ENCODE measurements at regions not wholly inside any gene's neighbourhood (a gene's known extent, or its start where the extent isn't known, plus 50 kb on each side); places are given as distances from the start of the nearest gene placed in this dataset.

- H3K27ac ChIP-seq = no peak overlapping the region
- no peaks in the 10 kb centered on the region for H3K27me3 ChIP-seq (replicated peaks; ENCODE audit: insufficient read depth)
- intact Hi-C loops (cut with DNase I) = no loop called here
- 33% methylated on average over 8 of the region's 8 CpGs for WGBS
- no peaks in the 10 kb centered on the region for H3K9me3 ChIP-seq
- no peaks in the 10 kb centered on the region for H3K36me3 ChIP-seq
- no peak overlapping the region for H3K4me3 ChIP-seq
- no peak for DNase-seq (ENCODE audit: low spot score)
- no peaks in the 10 kb centered on the region for H3K4me1 ChIP-seq (replicated peaks)
- TF ChIP-seq POLR2A (IDR thresholded peaks at IDR 0.05) (no peak), POLR2AphosphoS5 (IDR thresholded peaks at IDR 0.05) (no peak)
- TF ChIP-seq, protein P1, sequence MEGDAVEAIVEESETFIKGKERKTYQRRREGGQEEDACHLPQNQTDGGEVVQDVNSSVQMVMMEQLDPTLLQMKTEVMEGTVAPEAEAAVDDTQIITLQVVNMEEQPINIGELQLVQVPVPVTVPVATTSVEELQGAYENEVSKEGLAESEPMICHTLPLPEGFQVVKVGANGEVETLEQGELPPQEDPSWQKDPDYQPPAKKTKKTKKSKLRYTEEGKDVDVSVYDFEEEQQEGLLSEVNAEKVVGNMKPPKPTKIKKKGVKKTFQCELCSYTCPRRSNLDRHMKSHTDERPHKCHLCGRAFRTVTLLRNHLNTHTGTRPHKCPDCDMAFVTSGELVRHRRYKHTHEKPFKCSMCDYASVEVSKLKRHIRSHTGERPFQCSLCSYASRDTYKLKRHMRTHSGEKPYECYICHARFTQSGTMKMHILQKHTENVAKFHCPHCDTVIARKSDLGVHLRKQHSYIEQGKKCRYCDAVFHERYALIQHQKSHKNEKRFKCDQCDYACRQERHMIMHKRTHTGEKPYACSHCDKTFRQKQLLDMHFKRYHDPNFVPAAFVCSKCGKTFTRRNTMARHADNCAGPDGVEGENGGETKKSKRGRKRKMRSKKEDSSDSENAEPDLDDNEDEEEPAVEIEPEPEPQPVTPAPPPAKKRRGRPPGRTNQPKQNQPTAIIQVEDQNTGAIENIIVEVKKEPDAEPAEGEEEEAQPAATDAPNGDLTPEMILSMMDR (IDR thresholded peaks at IDR 0.05) = no peak
Measured at GRCh38 chr5:30581198-30581935, 612.1 kb upstream of the CDH6 start.

DNA sequence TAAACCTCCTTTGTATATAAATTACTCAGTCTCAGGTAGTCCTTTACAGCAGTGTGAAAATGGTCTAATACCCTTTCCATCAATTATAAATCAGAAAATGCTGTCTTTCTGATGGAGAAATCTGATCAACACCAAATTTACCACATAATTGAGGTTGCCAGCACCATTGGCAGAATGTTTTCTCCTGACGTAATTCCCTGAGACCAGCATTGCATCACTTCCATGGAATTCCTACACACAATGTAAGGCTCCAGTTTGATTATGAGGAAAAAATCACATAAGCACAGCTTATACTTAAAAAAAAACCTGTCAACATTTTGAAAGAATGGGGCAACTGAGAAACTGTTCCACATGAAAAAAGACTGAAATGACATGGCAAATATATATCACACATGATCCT lies 618.7 kb upstream of the CDH6 start:
- intact Hi-C loops (cut with DNase I) = no loop called here
- no peak overlapping the region for H3K4me3 ChIP-seq
- WGBS = 85% methylated on average over 1 of the region's 1 CpG
- H3K36me3 ChIP-seq = no peaks in the 10 kb centered on the region
- no peak for DNase-seq (ENCODE audit: low spot score)
- H3K27me3 ChIP-seq (replicated peaks; ENCODE audit: insufficient read depth) = no peaks in the 10 kb centered on the region
- H3K4me1 ChIP-seq (replicated peaks) = no peaks in the 10 kb centered on the region
- H3K27ac ChIP-seq = no peak overlapping the region
- TF ChIP-seq POLR2AphosphoS5 (IDR thresholded peaks at IDR 0.05) (no peak), POLR2A (IDR thresholded peaks at IDR 0.05) (no peak)
- TF ChIP-seq, protein P1 (IDR thresholded peaks at IDR 0.05) = no peak
- H3K9me3 ChIP-seq = no peaks in the 10 kb centered on the region

DNA sequence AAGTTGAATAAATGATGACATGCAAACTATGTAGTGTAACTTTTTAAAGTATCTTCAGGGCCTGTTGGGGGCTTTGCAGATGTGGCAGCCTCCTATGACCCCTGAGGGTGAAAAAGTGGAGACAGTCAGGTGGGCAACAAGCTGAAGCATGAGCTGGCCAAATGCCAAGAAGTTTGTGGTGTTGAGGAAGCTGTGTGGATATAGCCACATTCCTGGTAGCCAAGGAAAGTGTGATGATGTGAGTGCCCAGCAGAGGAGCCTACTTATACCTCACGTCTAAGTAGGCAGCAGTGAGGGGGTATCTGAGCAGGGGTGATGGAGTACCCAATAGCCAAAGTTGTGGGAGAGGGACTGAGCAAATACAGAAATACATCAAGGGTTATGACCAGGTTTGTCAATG lies 621.2 kb upstream of the CDH6 start:
- H3K27ac ChIP-seq = no peak overlapping the region
- no peaks in the 10 kb centered on the region for H3K9me3 ChIP-seq
- TF ChIP-seq POLR2A (IDR thresholded peaks at IDR 0.05) = no peak
- TF ChIP-seq, protein P1 (IDR thresholded peaks at IDR 0.05) = no peak
- no peak for TF ChIP-seq POLR2AphosphoS5 (IDR thresholded peaks at IDR 0.05)
- H3K27me3 ChIP-seq (replicated peaks; ENCODE audit: insufficient read depth) = no peaks in the 10 kb centered on the region
- H3K4me3 ChIP-seq = no peak overlapping the region
- 22% methylated on average over 1 of the region's 1 CpG for WGBS
- H3K4me1 ChIP-seq (replicated peaks) = no peaks in the 10 kb centered on the region
- intact Hi-C loops (cut with DNase I) = no loop called here
- DNase-seq (ENCODE audit: low spot score) = no peak
- no peaks in the 10 kb centered on the region for H3K36me3 ChIP-seq

- H3K27ac ChIP-seq = no peak overlapping the region
- no peaks in the 10 kb centered on the region for H3K9me3 ChIP-seq
- no peak for DNase-seq (ENCODE audit: low spot score)
- no peaks in the 10 kb centered on the region for H3K36me3 ChIP-seq
- no peak overlapping the region for H3K4me3 ChIP-seq
- 74% methylated on average over 2 of the region's 2 CpGs for WGBS
- intact Hi-C loops (cut with DNase I) = no loop called here
- H3K27me3 ChIP-seq (replicated peaks; ENCODE audit: insufficient read depth) = no peaks in the 10 kb centered on the region
- TF ChIP-seq POLR2A (IDR thresholded peaks at IDR 0.05) (no peak), POLR2AphosphoS5 (IDR thresholded peaks at IDR 0.05) (no peak)
- TF ChIP-seq, protein P1 (IDR thresholded peaks at IDR 0.05) = no peak
- H3K4me1 ChIP-seq (replicated peaks) = no peaks in the 10 kb centered on the region
Measured at GRCh38 chr5:30561771-30562170, 631.7 kb upstream of the CDH6 start.

DNA sequence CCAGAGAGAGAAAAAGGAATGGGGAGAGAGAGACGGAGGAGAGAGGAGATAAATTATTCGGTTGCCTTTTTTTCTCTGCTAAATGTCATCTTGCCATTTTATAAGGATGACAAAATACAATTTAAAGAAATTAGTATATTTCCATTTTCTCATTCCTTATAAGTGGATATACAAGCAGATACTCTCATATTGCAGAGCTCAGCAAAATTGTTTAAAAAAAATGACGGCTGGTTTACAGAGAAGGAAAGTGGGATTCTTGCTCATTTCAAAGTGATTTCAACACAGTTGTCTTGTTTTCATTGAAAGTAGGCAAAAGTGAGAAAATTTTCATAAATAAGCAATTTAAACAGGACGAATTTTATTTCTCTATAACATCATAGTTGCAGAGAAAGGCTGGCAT lies 641.9 kb upstream of the CDH6 start:
- H3K4me3 ChIP-seq = no peak overlapping the region
- TF ChIP-seq, protein P1 (IDR thresholded peaks at IDR 0.05) = no peak
- TF ChIP-seq POLR2A (IDR thresholded peaks at IDR 0.05) (no peak), POLR2AphosphoS5 (IDR thresholded peaks at IDR 0.05) (no peak)
- no peaks in the 10 kb centered on the region for H3K4me1 ChIP-seq (replicated peaks)
- no peak overlapping the region for H3K27ac ChIP-seq
- H3K36me3 ChIP-seq = no peaks in the 10 kb centered on the region
- H3K27me3 ChIP-seq (replicated peaks; ENCODE audit: insufficient read depth) = no peaks in the 10 kb centered on the region
- no peak for DNase-seq (ENCODE audit: low spot score)
- no peaks in the 10 kb centered on the region for H3K9me3 ChIP-seq
- intact Hi-C loops (cut with DNase I) = no loop called here
- WGBS = 75% methylated on average over 4 of the region's 4 CpGs

Data from prostate gland (tissue), 2 donors.